GM12865 (cell line): ENCODE measurements at regions not wholly inside any gene's neighbourhood (a gene's known extent, or its start where the extent isn't known, plus 50 kb on each side); places are given as distances from the start of the nearest gene placed in this dataset.
"Not testable (repeated sequence)": the region's sequence is repeated elsewhere in the genome, so short reads cannot be mapped to it uniquely, and the experiment has no call there.

Experiments
- DNase-seq: peaks from one replicate; pipeline ENCODE4 v3.0.0; 2010; ENCODE audit warnings: low read depth
- H3K4me3 ChIP-seq: 2 replicates; pipeline ENCODE4 v1.5.1; 2011; ENCODE audit warnings: mild to moderate bottlenecking, low read depth, low read length, control low read depth
- CTCF ChIP-seq: IDR thresholded peaks from 2 replicates; pipeline ENCODE4 v1.5.1; 2011; ENCODE audit warnings: low read length, control low read depth, low read depth, inconsistent platforms; ENCODE audit not compliant: insufficient read depth; ENCODE audit errors: missing control alignments

GRCh38 chr20:29741894-29742698 lies 1515.4 kb upstream of the DEFB115 start:
- H3K4me3 ChIP-seq: no peak overlapping the region
- no peak for DNase-seq
- TF ChIP-seq CTCF: no peak

DNA sequence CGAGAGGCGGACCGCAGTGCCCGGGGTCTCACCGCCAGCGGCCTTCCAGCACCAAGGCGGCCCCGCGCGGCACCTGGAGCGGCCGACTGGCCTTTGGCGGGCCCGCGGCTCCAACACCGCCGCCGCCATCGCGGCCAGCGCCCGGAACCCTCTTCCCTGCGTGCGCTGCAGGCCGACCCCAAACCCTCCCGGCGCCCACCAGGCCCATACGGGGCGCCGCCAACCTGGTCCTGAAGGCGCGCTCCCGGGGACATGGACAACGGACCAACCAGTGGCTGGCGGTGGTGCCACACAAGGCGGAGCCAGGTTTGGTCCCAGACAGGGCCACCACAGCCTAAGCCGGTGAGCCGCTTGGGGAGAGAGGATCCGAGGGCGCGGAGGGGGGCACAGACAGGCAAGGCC lies 1514.8 kb upstream of the DEFB115 start:
- no peak for TF ChIP-seq CTCF
- H3K4me3 ChIP-seq: no peak overlapping the region
- no peak for DNase-seq

DNA sequence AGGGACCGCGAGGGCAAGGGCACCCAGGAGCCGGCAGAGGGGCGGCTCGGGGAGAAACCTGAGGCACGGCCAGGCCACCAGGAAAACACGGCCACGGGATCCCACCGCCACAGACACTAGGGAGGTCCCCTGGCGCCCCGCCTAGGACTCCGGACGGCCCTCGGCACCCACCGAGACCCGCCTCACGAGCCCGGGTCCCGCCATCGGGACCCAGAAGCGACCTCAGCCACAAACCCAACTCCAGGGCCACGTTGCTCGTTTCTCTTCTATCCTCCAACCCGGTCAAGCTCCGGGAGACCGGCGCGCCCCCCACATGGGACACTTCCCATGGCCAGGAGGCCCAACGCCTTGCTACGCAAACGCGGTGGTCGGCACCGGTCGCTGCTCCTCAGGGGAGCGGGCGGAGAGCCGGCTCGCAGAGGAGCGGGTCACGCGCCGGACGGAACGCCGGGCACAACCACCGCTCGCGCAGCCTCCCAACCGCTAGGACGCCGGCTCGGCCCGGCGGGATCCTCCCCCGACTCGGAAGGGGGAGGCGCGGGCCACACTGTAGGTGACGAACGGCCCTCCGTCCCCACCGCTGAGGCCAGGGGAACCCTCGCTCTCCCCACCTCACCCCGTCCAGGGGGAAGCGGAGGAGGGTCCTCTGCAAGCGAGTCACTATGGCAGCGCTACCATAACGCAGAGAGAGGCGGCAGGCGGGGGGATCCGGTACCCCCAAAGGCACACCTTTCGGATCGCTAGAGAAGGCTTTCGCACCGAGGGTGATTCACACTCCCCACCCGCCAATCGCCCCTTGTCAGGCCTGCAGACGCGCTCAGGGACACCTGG lies 1514.1 kb upstream of the DEFB115 start:
- no peak for DNase-seq
- no peak overlapping the region for H3K4me3 ChIP-seq
- TF ChIP-seq CTCF: no peak

- DNase-seq: no peak
- no peak for TF ChIP-seq CTCF
- no peak overlapping the region for H3K4me3 ChIP-seq
These were observed 1513.4 kb upstream of the DEFB115 start for GRCh38 chr20:29744071-29744470.

DNA sequence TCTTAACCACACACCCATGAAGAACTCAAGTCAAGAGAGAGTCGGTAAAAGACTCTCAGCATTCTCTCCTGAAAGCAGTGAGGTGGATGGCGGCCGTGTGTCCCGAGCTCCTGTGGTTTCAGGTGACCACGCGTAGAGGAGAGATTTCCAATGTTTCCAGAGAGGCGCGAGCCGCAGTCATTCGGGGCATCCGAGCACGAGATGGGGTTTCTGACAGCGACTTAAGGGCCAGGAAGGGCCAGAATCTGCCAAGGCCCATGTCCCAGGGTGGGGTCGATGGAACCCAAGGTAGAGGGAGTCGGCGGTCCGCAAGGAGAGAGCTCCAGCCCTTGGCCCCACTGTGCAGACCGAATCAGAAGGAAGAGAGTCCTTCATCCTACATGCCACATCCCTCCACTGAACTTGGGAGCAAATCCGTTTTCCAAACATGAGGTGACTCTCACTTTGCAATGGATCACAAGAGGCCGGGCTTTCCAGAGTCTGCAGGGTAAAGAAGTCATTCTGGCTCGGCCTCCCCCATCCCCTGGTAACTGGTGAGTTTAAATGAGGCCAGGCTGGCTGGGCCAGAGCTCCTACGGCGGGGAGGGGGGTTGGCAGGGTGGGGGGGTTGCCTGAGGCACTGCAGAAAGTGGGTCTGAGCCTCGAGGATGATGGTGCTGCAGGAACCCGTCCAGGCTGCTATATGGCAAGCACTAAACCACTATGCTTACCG lies 1511.8 kb upstream of the DEFB115 start:
- H3K4me3 ChIP-seq, DNase-seq: not testable (repeated sequence)

GRCh38 chr20:29750268-29750899 lies 1507.1 kb upstream of the DEFB115 start:
- DNase-seq: no peak
- no peak overlapping the region for H3K4me3 ChIP-seq
- TF ChIP-seq CTCF: no peak

GRCh38 chr20:29752644-29753425 lies 1504.6 kb upstream of the DEFB115 start:
- DNase-seq: peak; percentile 46
- H3K4me3 ChIP-seq: peak overlapping the region; percentile 42

- peak overlapping the region; percentile 42 for H3K4me3 ChIP-seq
- peak; percentile 43 for DNase-seq
These were observed 1504.1 kb upstream of the DEFB115 start for GRCh38 chr20:29753426-29753746.

DNA sequence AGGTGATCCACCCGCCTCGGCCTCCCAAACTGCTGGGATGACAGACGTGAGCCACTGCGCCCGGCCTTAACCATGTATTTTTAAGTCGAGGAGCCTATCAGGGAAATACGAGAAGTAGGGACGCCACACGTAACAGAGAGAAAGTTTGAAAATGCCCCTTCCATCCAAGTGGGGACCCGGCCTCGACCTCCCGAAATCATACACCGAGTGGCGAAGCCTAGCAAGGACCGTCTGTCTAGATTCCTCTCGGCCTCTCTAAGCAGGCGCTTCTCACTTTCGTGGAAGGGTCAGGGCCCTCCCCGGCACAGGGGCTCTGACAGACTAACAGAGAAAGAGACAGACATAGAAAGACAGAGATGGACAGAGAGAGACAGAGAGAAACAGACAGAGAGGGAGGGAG lies 1503.6 kb upstream of the DEFB115 start:
- H3K4me3 ChIP-seq, DNase-seq: not testable (repeated sequence)

DNA sequence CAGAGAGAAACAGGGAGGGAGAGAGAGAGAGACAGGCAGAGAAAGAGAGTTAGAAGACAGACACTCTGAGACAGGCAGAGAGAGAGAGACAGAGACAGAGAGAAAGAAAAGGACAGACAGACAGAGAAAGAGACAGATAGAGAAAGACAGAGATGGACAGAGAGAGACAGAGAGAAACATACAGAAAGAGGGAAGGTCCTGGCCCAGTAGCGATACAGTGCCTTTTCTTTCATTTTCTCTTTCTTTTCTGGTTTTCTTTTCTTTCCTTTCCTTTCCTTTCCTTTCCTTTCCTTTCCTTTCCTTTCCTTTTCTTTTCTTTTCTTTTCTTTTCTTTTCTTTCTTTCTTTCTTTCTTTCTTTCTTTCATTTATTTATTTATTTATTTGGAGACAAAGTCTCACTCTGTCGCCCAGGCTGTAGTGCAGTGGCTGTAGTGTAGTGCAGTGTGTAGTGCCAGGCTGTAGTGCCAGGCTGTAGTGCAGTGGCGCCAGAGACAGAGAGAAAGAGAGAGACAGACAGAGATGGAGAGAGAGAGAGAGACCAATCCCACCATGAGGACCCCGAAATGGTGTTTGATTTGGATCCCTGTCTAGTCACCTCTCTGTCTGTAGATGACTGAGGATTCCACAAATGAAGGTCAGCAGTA lies 1501.5 kb upstream of the DEFB115 start:
- H3K4me3 ChIP-seq, DNase-seq: not testable (repeated sequence)
